IPS DF 6.9 (cell line): ENCODE measurements at regions not wholly inside any gene's neighbourhood (a gene's known extent, or its start where the extent isn't known, plus 50 kb on each side); places are given as distances from the start of the nearest gene placed in this dataset.

Experiments used
- DNase-seq: peaks from one replicate; pipeline ENCODE4 v3.0.0-alpha.2; 2013; ENCODE audit warnings: low read depth, low spot score
- H3K27ac ChIP-seq: one replicate; pipeline ENCODE4 v1.5.1; 2013; ENCODE audit warnings: low read length, control low read depth
- H3K27me3 ChIP-seq: 2 replicates; pipeline ENCODE4 v1.6.1; 2013; ENCODE audit warnings: mild to moderate bottlenecking, low read length; ENCODE audit not compliant: control insufficient read depth, insufficient read depth
- H3K36me3 ChIP-seq: 2 replicates; pipeline ENCODE4 v1.6.1; 2013; ENCODE audit warnings: low read length; ENCODE audit not compliant: control insufficient read depth, insufficient read depth
- H3K4me1 ChIP-seq: 2 replicates; pipeline ENCODE4 v1.6.1; 2013; ENCODE audit warnings: low read length; ENCODE audit not compliant: control insufficient read depth, insufficient read depth
- H3K4me3 ChIP-seq: 2 replicates; pipeline ENCODE4 v1.5.1; 2013; ENCODE audit warnings: mild to moderate bottlenecking, low read length
- H3K9me3 ChIP-seq: 2 replicates; pipeline ENCODE4 v1.6.1; 2013; ENCODE audit warnings: low read length, inconsistent platforms; ENCODE audit not compliant: control insufficient read depth, insufficient read depth
- WGBS: extraction: QIAGEN DNeasy Blood & Tissue Kit; methylation state at CpG from one replicate; pipeline ENCODE4 v1.1.7; 2013; ENCODE audit warnings: mixed read lengths, missing lambda C conversion rate; ENCODE audit not compliant: insufficient read length, insufficient coverage; 5-methylcytosine and 5-hydroxymethylcytosine counted together

- Histone ChIP-seq H3K9me3 (no peaks in the 10 kb centered on the region), H3K27me3 (no peaks in the 10 kb centered on the region), H3K36me3 (no peaks in the 10 kb centered on the region), H3K4me3 (no peak overlapping the region), H3K4me1 (peaks cover 9% of the 10 kb centered on the region), H3K27ac (no peak overlapping the region)
- WGBS: no CpG with 5 or more reads among the region's 10 CpGs
- DNase-seq: no peak
Observed at GRCh38 chr12:124502379-124502778, 65.0 kb downstream of the NCOR2 start.

GRCh38 chr12:124501827-124502226 lies 65.6 kb downstream of the NCOR2 start:
- Histone ChIP-seq H3K4me3 (no peak overlapping the region), H3K27me3 (no peaks in the 10 kb centered on the region), H3K36me3 (no peaks in the 10 kb centered on the region), H3K27ac (no peak overlapping the region), H3K9me3 (no peaks in the 10 kb centered on the region), H3K4me1 (peaks cover 10% of the 10 kb centered on the region)
- DNase-seq: no peak
- WGBS: no CpG with 5 or more reads among the region's 16 CpGs

GRCh38 chr12:124501112-124501561 lies 66.3 kb downstream of the NCOR2 start:
- no peaks in the 10 kb centered on the region for H3K27me3 ChIP-seq
- no peaks in the 10 kb centered on the region for H3K9me3 ChIP-seq
- no peak for DNase-seq
- no peak overlapping the region for H3K27ac ChIP-seq
- no peak overlapping the region for H3K4me3 ChIP-seq
- H3K36me3 ChIP-seq: no peaks in the 10 kb centered on the region
- no CpG with 5 or more reads among the region's 17 CpGs for WGBS
- peaks cover 10% of the 10 kb centered on the region for H3K4me1 ChIP-seq

GRCh38 chr12:124499898-124500244 lies 67.5 kb downstream of the NCOR2 start:
- Histone ChIP-seq H3K9me3 (no peaks in the 10 kb centered on the region), H3K27me3 (no peaks in the 10 kb centered on the region), H3K27ac (no peak overlapping the region), H3K36me3 (peaks cover 4% of the 10 kb centered on the region), H3K4me3 (no peak overlapping the region), H3K4me1 (peaks cover 8% of the 10 kb centered on the region)
- DNase-seq: no peak
- no CpG with 5 or more reads among the region's 11 CpGs for WGBS

GRCh38 chr12:124499190-124499753 lies 68.1 kb downstream of the NCOR2 start:
- no CpG with 5 or more reads among the region's 20 CpGs for WGBS
- Histone ChIP-seq H3K9me3 (no peaks in the 10 kb centered on the region), H3K4me3 (no peak overlapping the region), H3K36me3 (peaks cover 7% of the 10 kb centered on the region), H3K4me1 (peaks cover 8% of the 10 kb centered on the region), H3K27me3 (no peaks in the 10 kb centered on the region), H3K27ac (no peak overlapping the region)
- no peak for DNase-seq

- no CpG with 5 or more reads among the region's 24 CpGs for WGBS
- H3K4me1 ChIP-seq: peaks cover 8% of the 10 kb centered on the region
- no peaks in the 10 kb centered on the region for H3K9me3 ChIP-seq
- no peak for DNase-seq
- H3K27me3 ChIP-seq: no peaks in the 10 kb centered on the region
- H3K36me3 ChIP-seq: peaks cover 7% of the 10 kb centered on the region
- H3K4me3 ChIP-seq: no peak overlapping the region
- no peak overlapping the region for H3K27ac ChIP-seq
Observed at GRCh38 chr12:124498275-124499189, 68.9 kb downstream of the NCOR2 start.

GRCh38 chr12:124497658-124498057 lies 69.8 kb downstream of the NCOR2 start:
- DNase-seq: no peak
- Histone ChIP-seq H3K9me3 (no peaks in the 10 kb centered on the region), H3K27ac (no peak overlapping the region), H3K4me1 (peaks cover 8% of the 10 kb centered on the region), H3K27me3 (no peaks in the 10 kb centered on the region), H3K36me3 (peaks cover 7% of the 10 kb centered on the region), H3K4me3 (no peak overlapping the region)
- WGBS: no CpG with 5 or more reads among the region's 7 CpGs

- H3K36me3 ChIP-seq: peaks cover 10% of the 10 kb centered on the region
- no peaks in the 10 kb centered on the region for H3K9me3 ChIP-seq
- no peaks in the 10 kb centered on the region for H3K27me3 ChIP-seq
- H3K4me1 ChIP-seq: peaks cover 8% of the 10 kb centered on the region
- H3K4me3 ChIP-seq: no peak overlapping the region
- H3K27ac ChIP-seq: no peak overlapping the region
- no peak for DNase-seq
- WGBS: no CpG with 5 or more reads among the region's 13 CpGs
Observed at GRCh38 chr12:124497039-124497438, 70.4 kb downstream of the NCOR2 start.

GRCh38 chr12:124496584-124496983 lies 70.8 kb downstream of the NCOR2 start:
- Histone ChIP-seq H3K27ac (no peak overlapping the region), H3K9me3 (no peaks in the 10 kb centered on the region), H3K27me3 (no peaks in the 10 kb centered on the region), H3K4me3 (no peak overlapping the region), H3K36me3 (peaks cover 12% of the 10 kb centered on the region), H3K4me1 (peaks cover 8% of the 10 kb centered on the region)
- no peak for DNase-seq
- no CpG with 5 or more reads among the region's 3 CpGs for WGBS

- no peak for DNase-seq
- Histone ChIP-seq H3K4me3 (no peak overlapping the region), H3K4me1 (peaks cover 6% of the 10 kb centered on the region; the same call in 1 of the 2 replicates), H3K27me3 (no peaks in the 10 kb centered on the region), H3K9me3 (no peaks in the 10 kb centered on the region), H3K36me3 (peaks cover 12% of the 10 kb centered on the region), H3K27ac (no peak overlapping the region)
- WGBS: no CpG with 5 or more reads among the region's 28 CpGs
Observed at GRCh38 chr12:124495194-124495983, 72.0 kb downstream of the NCOR2 start.
